H9 (cell line): ENCODE measurements at regions not wholly inside any gene's neighbourhood (a gene's known extent, or its start where the extent isn't known, plus 50 kb on each side); places are given as distances from the start of the nearest gene placed in this dataset.

Source experiments
- DNase-seq: peaks from one replicate; pipeline ENCODE4 v3.0.0-alpha.2; 2017
- H2AFZ ChIP-seq: one replicate; pipeline ENCODE4 v1.6.1; 2013; ENCODE audit warnings: mild to moderate bottlenecking, low read length, control low read depth, moderate library complexity
- H2AK5ac ChIP-seq: 2 replicates; pipeline ENCODE4 v1.6.1; 2013; ENCODE audit warnings: low read length, control low read depth, mixed read lengths; ENCODE audit not compliant: insufficient read length
- H2BK120ac ChIP-seq: one replicate; pipeline ENCODE4 v1.6.1; 2013; ENCODE audit warnings: low read depth, mild to moderate bottlenecking, low read length, control low read depth, inconsistent platforms; ENCODE audit not compliant: poor library complexity, severe bottlenecking
- H2BK12ac ChIP-seq: 2 replicates; pipeline ENCODE4 v1.6.1; 2013; ENCODE audit warnings: low read length, control low read depth, mixed read lengths, low read depth; ENCODE audit not compliant: insufficient read length
- H2BK15ac ChIP-seq: 2 replicates; pipeline ENCODE4 v1.6.1; 2013; ENCODE audit warnings: low read depth, low read length, control low read depth
- H2BK20ac ChIP-seq: one replicate; pipeline ENCODE4 v1.6.1; 2013; ENCODE audit warnings: low read depth, mild to moderate bottlenecking, low read length, control low read depth, inconsistent platforms; ENCODE audit not compliant: poor library complexity, severe bottlenecking
- H2BK5ac ChIP-seq: 2 replicates; pipeline ENCODE4 v1.6.1; 2013; ENCODE audit warnings: low read length, control low read depth, mixed read lengths; ENCODE audit not compliant: insufficient read length
- H3K14ac ChIP-seq: 2 replicates; pipeline ENCODE4 v1.6.1; 2013; ENCODE audit warnings: low read length, control low read depth; ENCODE audit not compliant: insufficient read depth
- H3K18ac ChIP-seq: 2 replicates; pipeline ENCODE4 v1.6.1; 2013; ENCODE audit warnings: low read depth, mild to moderate bottlenecking, mixed read lengths, low read length, control low read depth; ENCODE audit not compliant: insufficient read length
- H3K23ac ChIP-seq: 2 replicates; pipeline ENCODE4 v1.6.1; 2013; ENCODE audit warnings: low read length, control low read depth, mixed read lengths, low read depth; ENCODE audit not compliant: insufficient read length
- H3K23me2 ChIP-seq: 2 replicates; pipeline ENCODE4 v1.6.1; 2013; ENCODE audit warnings: low read depth, mild to moderate bottlenecking, mixed read lengths, low read length, control low read depth; ENCODE audit not compliant: insufficient read length, poor library complexity, severe bottlenecking
- H3K27ac ChIP-seq: 2 replicates; pipeline ENCODE4 v1.5.1; 2013; ENCODE audit warnings: low read length, control low read depth, mixed read lengths, low read depth; ENCODE audit not compliant: insufficient read length
- H3K27me3 ChIP-seq: 2 replicates; pipeline ENCODE4 v1.6.1; 2013; ENCODE audit warnings: low read length, control low read depth, inconsistent platforms; ENCODE audit not compliant: insufficient read depth
- H3K4ac ChIP-seq: 2 replicates; pipeline ENCODE4 v1.6.1; 2013; ENCODE audit warnings: low read depth, mild to moderate bottlenecking, control low read depth, inconsistent platforms, low read length, moderate library complexity
- H3K4me1 ChIP-seq: 2 replicates; pipeline ENCODE4 v1.6.1; 2013; ENCODE audit warnings: low read length, control low read depth, inconsistent platforms; ENCODE audit not compliant: insufficient read depth
- H3K4me2 ChIP-seq: 2 replicates; pipeline ENCODE4 v1.6.1; 2013; ENCODE audit warnings: low read length, control low read depth, mixed read lengths; ENCODE audit not compliant: insufficient read length, insufficient read depth
- H3K56ac ChIP-seq: 2 replicates; pipeline ENCODE4 v1.6.1; 2013; ENCODE audit warnings: low read depth, mild to moderate bottlenecking, mixed read lengths, low read length, control low read depth; ENCODE audit not compliant: insufficient read length
- H3K79me1 ChIP-seq: 2 replicates; pipeline ENCODE4 v1.6.1; 2013; ENCODE audit warnings: low read depth, mild to moderate bottlenecking, moderate library complexity, low read length, control low read depth, inconsistent platforms; ENCODE audit not compliant: insufficient read depth, poor library complexity, severe bottlenecking
- H3K79me2 ChIP-seq: 2 replicates; pipeline ENCODE4 v1.6.1; 2013; ENCODE audit warnings: low read length, control low read depth, inconsistent platforms; ENCODE audit not compliant: insufficient read depth
- H3K9ac ChIP-seq: 2 replicates; pipeline ENCODE4 v1.6.1; 2013; ENCODE audit warnings: low read length, control low read depth, mixed read lengths; ENCODE audit not compliant: insufficient read length; ENCODE audit errors: extremely low read depth
- H3K9me3 ChIP-seq: one replicate; pipeline ENCODE4 v1.6.1; 2013; ENCODE audit warnings: low read depth, low read length, inconsistent platforms; ENCODE audit not compliant: control insufficient read depth
- H3T11ph ChIP-seq: one replicate; pipeline ENCODE4 v1.6.1; 2013; ENCODE audit warnings: mild to moderate bottlenecking, low read length, control low read depth, inconsistent platforms
- H4K20me1 ChIP-seq: one replicate; pipeline ENCODE4 v1.6.1; 2013; ENCODE audit not compliant: control insufficient read depth, insufficient read length, insufficient read depth
- H4K5ac ChIP-seq: 2 replicates; pipeline ENCODE4 v1.6.1; 2013; ENCODE audit warnings: low read depth, mild to moderate bottlenecking, mixed read lengths, low read length, control low read depth; ENCODE audit not compliant: insufficient read length
- H4K8ac ChIP-seq: replicated peaks from 2 replicates; pipeline ENCODE4 v1.6.1; 2013; ENCODE audit warnings: low read length, control low read depth, mixed read lengths, low read depth; ENCODE audit not compliant: insufficient read length
- H4K91ac ChIP-seq: 2 replicates; pipeline ENCODE4 v1.6.1; 2013; ENCODE audit warnings: low read depth, mild to moderate bottlenecking, moderate library complexity, mixed read lengths, low read length, control low read depth; ENCODE audit not compliant: insufficient read length
- H3K27ac Mint-ChIP-seq, 3 experiments: 2 replicates in 2 of 3; 3 replicates in 1 of 3; pipeline ENCODE4 v1.8.0; 2020 to 2021; ENCODE audit warnings: mixed read lengths in 3 of 3, mild to moderate bottlenecking in 1 of 3, moderate library complexity in 1 of 3
- H3K27me3 Mint-ChIP-seq: 2 replicates; pipeline ENCODE4 v1.8.0; 2021; ENCODE audit warnings: low read depth, mild to moderate bottlenecking, moderate library complexity, mixed read lengths
- H3K36me3 Mint-ChIP-seq, 3 experiments: 2 replicates in 2 of 3; 3 replicates in 1 of 3; pipeline ENCODE4 v1.8.0; 2020 to 2021; ENCODE audit warnings: low read depth in 3 of 3, mixed read lengths in 3 of 3; ENCODE audit not compliant: insufficient read depth in 1 of 3
- H3K4me1 Mint-ChIP-seq, 2 experiments: 2 replicates each; pipeline ENCODE4 v1.8.0; 2020; ENCODE audit warnings: mixed read lengths in 2 of 2
- H3K4me3 Mint-ChIP-seq, 2 experiments: 2 replicates in 1 of 2; 3 replicates in 1 of 2; pipeline ENCODE4 v1.8.0; 2020 to 2021; ENCODE audit warnings: mild to moderate bottlenecking in 2 of 2, mixed read lengths in 2 of 2, moderate library complexity in 1 of 2
- H3K9me3 Mint-ChIP-seq, 2 experiments: 2 replicates in 1 of 2; 3 replicates in 1 of 2; pipeline ENCODE4 v1.8.0; 2020; ENCODE audit warnings: mild to moderate bottlenecking in 2 of 2, mixed read lengths in 2 of 2, moderate library complexity in 1 of 2
- CTCF ChIP-seq: fragments of 200-600 bp; sonication (generic); conservative IDR thresholded peaks from 3 replicates; pipeline ENCODE4 v1.8.0; 2021; ENCODE audit warnings: antibody characterized with exemption, mild to moderate bottlenecking
- WGBS: extraction: QIAGEN DNeasy Blood & Tissue Kit; methylation state at CpG from one replicate; pipeline ENCODE4 v1.1.7; 2013; ENCODE audit warnings: missing lambda C conversion rate, low lambda C conversion rate, mixed read lengths; ENCODE audit not compliant: insufficient read length; ENCODE audit errors: extremely low coverage; 5-methylcytosine and 5-hydroxymethylcytosine counted together

GRCh38 chr11:123338997-123339752 lies 90.9 kb upstream of the GRAMD1B start:
- Mint-ChIP-seq H3K4me1 (no peaks in the 10 kb centered on the region), H3K27ac (no peak overlapping the region), H3K4me3 (no peak overlapping the region), H3K36me3 (peaks cover 0 to 16% (median 2%) of the 10 kb centered on the region in 3 experiments; a peak in 3 of 7 replicates), H3K27me3 (peaks cover 5% of the 10 kb centered on the region; the same call in 1 of the 2 replicates), H3K9me3 (peaks cover 12 to 14% of the 10 kb centered on the region in 2 experiments)
- Histone ChIP-seq H3K23ac (no peak overlapping the region), H3K27ac (no peak overlapping the region), H3K23me2 (no peaks in the 10 kb centered on the region), H3K27me3 (no peaks in the 10 kb centered on the region), H3T11ph (no peak overlapping the region), H3K79me2 (no peaks in the 10 kb centered on the region), H3K4me1 (no peaks in the 10 kb centered on the region), H4K91ac (no peak overlapping the region), H3K4me2 (no peak overlapping the region), H2AFZ (no peak overlapping the region), H3K18ac (no peak overlapping the region), H3K9me3 (no peaks in the 10 kb centered on the region), H2BK12ac (no peak overlapping the region), H3K9ac (no peak overlapping the region), H4K20me1 (no peaks in the 10 kb centered on the region), H2BK5ac (no peak overlapping the region), H4K8ac (no peak overlapping the region), H3K56ac (no peak overlapping the region), H2BK20ac (no peak overlapping the region), H4K5ac (no peak overlapping the region), H2BK15ac (no peak overlapping the region), H2AK5ac (no peak overlapping the region), H3K4ac (no peak overlapping the region), H2BK120ac (no peak overlapping the region), H3K14ac (no peak overlapping the region), H3K79me1 (no peaks in the 10 kb centered on the region)
- no peak for DNase-seq
- no CpG with 5 or more reads among the region's 9 CpGs for WGBS
- no peak for TF ChIP-seq CTCF
